Panc1 (cell line): ENCODE measurements at regions not wholly inside any gene's neighbourhood (a gene's known extent, or its start where the extent isn't known, plus 50 kb on each side); places are given as distances from the start of the nearest gene placed in this dataset.

ENCODE experiments used
- ATAC-seq: fragments of 200-7000 bp; cut with Tn5 transposase; 2 replicates; pipeline ENCODE4 v1.9.1; 2020; ENCODE audit warnings: mild to moderate bottlenecking, moderate library complexity
- BruUV-seq: library from RNA; stranded (reverse); fragments of 400-500 nt; replicated peaks from 2 replicates; lab custom pipeline; 2021; lab: Mats Ljungman, UMichigan
- CTCF ChIA-PET: fragments of 300-600 bp; sonication (Branson Sonifier 250); formaldehyde crosslinking; loops from one replicate; lab custom pipeline; 2022; ENCODE audit warnings: antibody characterized with exemption; lab: Charles Lee
- POLR2A ChIA-PET: fragments of 300-600 bp; sonication (Branson Sonifier 250); formaldehyde crosslinking; loops from one replicate; lab custom pipeline; 2022; ENCODE audit warnings: antibody characterized with exemption; lab: Charles Lee
- DNase-seq: peaks from one replicate; pipeline ENCODE4 v3.0.0-alpha.2; 2010; ENCODE audit warnings: low read depth, low spot score
- H3K27ac ChIP-seq: 2 replicates; pipeline ENCODE4 v1.5.1; 2011; ENCODE audit warnings: mild to moderate bottlenecking, low read length, inconsistent platforms
- H3K27me3 ChIP-seq: fragments of 200-500 bp; sonication (Bioruptor generic); 2 replicates; pipeline ENCODE4 v1.6.0; 2014; ENCODE audit warnings: low read length, inconsistent platforms; ENCODE audit not compliant: control insufficient read depth, insufficient read depth
- H3K36me3 ChIP-seq: fragments of 200-500 bp; sonication (Bioruptor generic); 2 replicates; pipeline ENCODE4 v1.5.1; 2014; ENCODE audit warnings: inconsistent platforms, mild to moderate bottlenecking, low read length, moderate library complexity; ENCODE audit not compliant: control insufficient read depth, insufficient read depth
- H3K4me1 ChIP-seq: 2 replicates; pipeline ENCODE4 v1.5.1; 2011; ENCODE audit warnings: inconsistent platforms, mild to moderate bottlenecking, low read length, moderate library complexity; ENCODE audit not compliant: control insufficient read depth, insufficient read depth
- H3K4me3 ChIP-seq, 2 experiments: 2 replicates each; pipeline ENCODE4 v1.5.1; 2011 to 2012; ENCODE audit warnings: low read depth in 2 of 2, low read length in 2 of 2, mild to moderate bottlenecking in 2 of 2, inconsistent platforms in 1 of 2, moderate library complexity in 1 of 2
- H3K9me3 ChIP-seq: fragments of 200-500 bp; sonication (Bioruptor generic); 2 replicates; pipeline ENCODE4 v1.5.1; 2014; ENCODE audit warnings: low read depth, mild to moderate bottlenecking, inconsistent platforms, low read length, moderate library complexity; ENCODE audit not compliant: control insufficient read depth, insufficient read depth
- POLR2AphosphoS5 ChIP-seq: IDR thresholded peaks from 2 replicates; pipeline ENCODE4 v1.6.1; 2012; ENCODE audit warnings: mild to moderate bottlenecking, low read depth, low read length, moderate library complexity
- SIN3A ChIP-seq: IDR thresholded peaks from 2 replicates; pipeline ENCODE4 v1.6.1; 2012; ENCODE audit warnings: low read depth, mild to moderate bottlenecking, low read length, moderate library complexity, borderline replicate concordance; ENCODE audit not compliant: insufficient read depth
- TCF7L2 ChIP-seq: IDR thresholded peaks from 2 replicates; pipeline ENCODE4 v1.6.1; 2011; ENCODE audit warnings: mild to moderate bottlenecking, low read depth, low read length, inconsistent platforms
- in situ Hi-C: cut with HindIII; loops from 2 replicates; pipeline ENCODE4 v1.10.0; 2016; ENCODE audit warnings: low sequenced_read_pairs, low pct_unique_long_range_greater_than_20kb
- intact Hi-C: fragments of 100-400 bp; cut with micrococcal nuclease; formaldehyde crosslinking; loops from one replicate; pipeline ENCODE4 v1.10.0; 2022; ENCODE audit not compliant: unreplicated experiment
- TF ChIP-seq, protein P1 (sequence below), 2 experiments: IDR thresholded peaks; 2 replicates each; pipeline ENCODE4 v1.6.1; 2011 to 2012; ENCODE audit warnings: low read depth in 2 of 2, control low read depth in 1 of 2, low read length in 1 of 2, mild to moderate bottlenecking in 1 of 2, moderate library complexity in 1 of 2; ENCODE audit not compliant: insufficient read depth in 1 of 2
- TF ChIP-seq, protein P2 (sequence below): fragments of 450-650 bp; IDR thresholded peaks from 2 replicates; pipeline ENCODE4 v1.5.1; 2017; ENCODE audit warnings: mild to moderate bottlenecking

DNA sequence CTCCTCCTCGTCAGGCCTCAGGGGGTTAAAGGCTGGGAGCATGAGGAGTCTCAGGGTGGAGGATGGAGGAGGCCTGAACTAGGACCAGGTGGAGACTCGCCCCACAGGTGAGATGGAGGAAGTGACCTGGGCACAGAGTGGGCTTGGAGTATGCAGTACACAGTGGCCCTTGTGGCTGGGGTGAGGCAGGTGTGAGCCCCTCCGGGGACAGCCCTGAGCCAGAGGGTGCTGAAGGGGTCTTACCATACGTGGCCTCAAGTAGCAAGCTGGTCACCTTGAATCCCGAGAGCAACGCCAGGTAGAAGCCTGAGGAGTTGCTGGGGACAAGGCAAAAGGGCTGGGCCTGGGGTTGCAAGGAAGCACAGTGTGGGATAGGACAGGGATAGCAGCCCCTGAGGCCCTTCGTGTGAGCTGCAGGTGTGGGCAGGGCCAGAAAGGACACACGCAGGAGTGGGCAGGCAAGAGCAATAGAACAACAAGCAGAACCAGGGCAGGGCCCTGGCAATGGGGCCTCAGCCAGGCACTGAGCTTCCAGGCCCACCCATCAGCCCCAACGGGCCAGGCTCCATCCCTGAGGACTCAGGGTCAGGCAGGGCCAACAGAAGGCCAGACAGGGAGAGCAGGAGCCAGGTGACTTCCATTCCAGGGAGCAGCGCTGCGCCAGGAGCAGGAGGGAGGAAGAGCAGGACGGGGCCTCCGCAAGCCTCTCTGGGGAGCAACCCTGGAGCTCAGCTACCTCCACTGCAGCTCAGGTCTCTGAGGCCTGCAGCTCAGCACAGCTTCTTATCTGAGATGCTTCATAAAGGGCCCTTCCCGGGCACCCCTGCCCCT, 64.2 kb upstream of the TNRC6C start:
- H3K4me1 ChIP-seq: no peaks in the 10 kb centered on the region
- ChIA-PET POLR2A (no interaction called here), CTCF (no interaction called here)
- H3K36me3 ChIP-seq: no peaks in the 10 kb centered on the region
- TF ChIP-seq, protein P1, sequence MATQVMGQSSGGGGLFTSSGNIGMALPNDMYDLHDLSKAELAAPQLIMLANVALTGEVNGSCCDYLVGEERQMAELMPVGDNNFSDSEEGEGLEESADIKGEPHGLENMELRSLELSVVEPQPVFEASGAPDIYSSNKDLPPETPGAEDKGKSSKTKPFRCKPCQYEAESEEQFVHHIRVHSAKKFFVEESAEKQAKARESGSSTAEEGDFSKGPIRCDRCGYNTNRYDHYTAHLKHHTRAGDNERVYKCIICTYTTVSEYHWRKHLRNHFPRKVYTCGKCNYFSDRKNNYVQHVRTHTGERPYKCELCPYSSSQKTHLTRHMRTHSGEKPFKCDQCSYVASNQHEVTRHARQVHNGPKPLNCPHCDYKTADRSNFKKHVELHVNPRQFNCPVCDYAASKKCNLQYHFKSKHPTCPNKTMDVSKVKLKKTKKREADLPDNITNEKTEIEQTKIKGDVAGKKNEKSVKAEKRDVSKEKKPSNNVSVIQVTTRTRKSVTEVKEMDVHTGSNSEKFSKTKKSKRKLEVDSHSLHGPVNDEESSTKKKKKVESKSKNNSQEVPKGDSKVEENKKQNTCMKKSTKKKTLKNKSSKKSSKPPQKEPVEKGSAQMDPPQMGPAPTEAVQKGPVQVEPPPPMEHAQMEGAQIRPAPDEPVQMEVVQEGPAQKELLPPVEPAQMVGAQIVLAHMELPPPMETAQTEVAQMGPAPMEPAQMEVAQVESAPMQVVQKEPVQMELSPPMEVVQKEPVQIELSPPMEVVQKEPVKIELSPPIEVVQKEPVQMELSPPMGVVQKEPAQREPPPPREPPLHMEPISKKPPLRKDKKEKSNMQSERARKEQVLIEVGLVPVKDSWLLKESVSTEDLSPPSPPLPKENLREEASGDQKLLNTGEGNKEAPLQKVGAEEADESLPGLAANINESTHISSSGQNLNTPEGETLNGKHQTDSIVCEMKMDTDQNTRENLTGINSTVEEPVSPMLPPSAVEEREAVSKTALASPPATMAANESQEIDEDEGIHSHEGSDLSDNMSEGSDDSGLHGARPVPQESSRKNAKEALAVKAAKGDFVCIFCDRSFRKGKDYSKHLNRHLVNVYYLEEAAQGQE (IDR thresholded peaks at IDR 0.05; ENCODE audit: insufficient read depth in 1 of 2, low read depth in 2 of 2, low read length in 1 of 2): no peak
- TF ChIP-seq SIN3A: no peak
- TF ChIP-seq POLR2AphosphoS5: no peak
- no peak for TF ChIP-seq TCF7L2
- TF ChIP-seq, protein P2, sequence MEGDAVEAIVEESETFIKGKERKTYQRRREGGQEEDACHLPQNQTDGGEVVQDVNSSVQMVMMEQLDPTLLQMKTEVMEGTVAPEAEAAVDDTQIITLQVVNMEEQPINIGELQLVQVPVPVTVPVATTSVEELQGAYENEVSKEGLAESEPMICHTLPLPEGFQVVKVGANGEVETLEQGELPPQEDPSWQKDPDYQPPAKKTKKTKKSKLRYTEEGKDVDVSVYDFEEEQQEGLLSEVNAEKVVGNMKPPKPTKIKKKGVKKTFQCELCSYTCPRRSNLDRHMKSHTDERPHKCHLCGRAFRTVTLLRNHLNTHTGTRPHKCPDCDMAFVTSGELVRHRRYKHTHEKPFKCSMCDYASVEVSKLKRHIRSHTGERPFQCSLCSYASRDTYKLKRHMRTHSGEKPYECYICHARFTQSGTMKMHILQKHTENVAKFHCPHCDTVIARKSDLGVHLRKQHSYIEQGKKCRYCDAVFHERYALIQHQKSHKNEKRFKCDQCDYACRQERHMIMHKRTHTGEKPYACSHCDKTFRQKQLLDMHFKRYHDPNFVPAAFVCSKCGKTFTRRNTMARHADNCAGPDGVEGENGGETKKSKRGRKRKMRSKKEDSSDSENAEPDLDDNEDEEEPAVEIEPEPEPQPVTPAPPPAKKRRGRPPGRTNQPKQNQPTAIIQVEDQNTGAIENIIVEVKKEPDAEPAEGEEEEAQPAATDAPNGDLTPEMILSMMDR: no peak
- DNase-seq (no peak), ATAC-seq (peak; percentile 26; the same call in 1 of the 2 replicates)
- no peaks in the 10 kb centered on the region for H3K9me3 ChIP-seq
- H3K27me3 ChIP-seq: peaks cover 6% of the 10 kb centered on the region; the same call in 1 of the 2 replicates
- H3K27ac ChIP-seq: no peak overlapping the region
- no peak overlapping the region for H3K4me3 ChIP-seq
- no TSS peak for BruUV-seq
- intact Hi-C loops: no loop called here
- in situ Hi-C loops: no loop called here

DNA sequence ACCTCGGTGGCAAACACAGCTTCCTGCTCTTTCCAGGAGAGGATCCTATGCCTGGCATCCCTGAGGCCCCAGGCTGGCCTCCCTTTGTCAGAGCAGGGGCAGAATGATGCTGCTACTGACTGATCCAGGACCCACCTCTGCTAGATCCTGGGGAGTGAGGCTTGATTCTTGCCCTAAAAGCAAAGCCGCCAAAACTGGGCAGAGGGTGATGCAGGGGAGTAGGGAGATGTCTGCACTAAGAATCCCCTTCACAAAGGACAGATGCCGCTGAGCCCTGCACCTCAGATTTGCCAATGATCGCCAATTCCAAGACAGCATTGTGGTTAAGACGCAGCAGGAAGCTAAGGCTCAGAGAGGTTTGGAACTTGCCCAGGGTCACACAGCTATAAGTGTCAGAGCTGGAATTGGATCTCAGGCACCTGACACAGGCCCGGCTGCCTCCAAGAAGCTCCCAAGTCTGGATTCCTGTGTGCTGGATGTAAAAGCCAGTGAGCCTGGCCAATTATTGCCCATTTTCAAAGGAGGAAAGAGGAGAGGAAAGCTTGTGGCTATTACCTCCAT, 60.7 kb upstream of the TNRC6C start:
- H3K27me3 ChIP-seq: peaks cover 21% of the 10 kb centered on the region
- intact Hi-C loops: no loop called here
- POLR2A ChIA-PET: no interaction called here

More for the DNA sequence above, 60.7 kb upstream of the TNRC6C start:
- in situ Hi-C loops: no loop called here
- ATAC-seq: no peak
- no peak for DNase-seq
- TF ChIP-seq TCF7L2 (no peak), POLR2AphosphoS5 (no peak), SIN3A (no peak)
- TF ChIP-seq, protein P1 (IDR thresholded peaks at IDR 0.05; ENCODE audit: insufficient read depth in 1 of 2, low read depth in 2 of 2, low read length in 1 of 2): no peak
- TF ChIP-seq, protein P2: no peak
- no TSS peak for BruUV-seq
- Histone ChIP-seq H3K36me3 (no peaks in the 10 kb centered on the region), H3K9me3 (no peaks in the 10 kb centered on the region), H3K4me3 (no peak overlapping the region), H3K27ac (no peak overlapping the region), H3K4me1 (no peaks in the 10 kb centered on the region)
- CTCF ChIA-PET: no interaction called here
